ENCODE measurements at regions not wholly inside any gene's neighbourhood (a gene's known extent, or its start where the extent isn't known, plus 50 kb on each side); places are given as distances from the start of the nearest gene placed in this dataset.
"Not testable (repeated sequence)": the region's sequence is repeated elsewhere in the genome, so short reads cannot be mapped to it uniquely, and the experiment has no call there.

GRCh38 chr7:17046666-17047065, 164.9 kb upstream of the AGR3 start:
- DNase-seq = no peak
- no peak for ATAC-seq

- ATAC-seq, DNase-seq: not testable (repeated sequence)
Measured at GRCh38 chr7:17053164-17053563, 171.4 kb upstream of the AGR3 start.

GRCh38 chr7:17054206-17054605, 172.4 kb upstream of the AGR3 start:
- ATAC-seq (no peak), DNase-seq (no peak)

- no peak for ATAC-seq
- no peak for DNase-seq
Measured at GRCh38 chr7:17054836-17055235, 173.1 kb upstream of the AGR3 start.

GRCh38 chr7:17055596-17055995, 173.8 kb upstream of the AGR3 start:
- DNase-seq = no peak
- ATAC-seq = no peak

- no peak for DNase-seq
- no peak for ATAC-seq
Measured at GRCh38 chr7:17056491-17057142, 174.8 kb upstream of the AGR3 start.

- DNase-seq (no peak), ATAC-seq (no peak)
Measured at GRCh38 chr7:17057143-17057509, 175.3 kb upstream of the AGR3 start.

- DNase-seq = no peak
Measured at GRCh38 chr7:17058568-17058967, 176.8 kb upstream of the AGR3 start.

GRCh38 chr7:17060051-17060450, 178.3 kb upstream of the AGR3 start:
- no peak for DNase-seq
- no peak for ATAC-seq

More at GRCh38 chr7:17058568-17058967, 176.8 kb upstream of the AGR3 start:
- no peak for ATAC-seq

GRCh38 chr7:17061443-17061842, 179.7 kb upstream of the AGR3 start:
- no peak for DNase-seq

GRCh38 chr7:17062151-17063044, 180.6 kb upstream of the AGR3 start:
- ATAC-seq (no peak), DNase-seq (no peak)

More at GRCh38 chr7:17061443-17061842, 179.7 kb upstream of the AGR3 start:
- no peak for ATAC-seq

- DNase-seq = no peak
- ATAC-seq = no peak
Measured at GRCh38 chr7:17063045-17063383, 181.2 kb upstream of the AGR3 start.

GRCh38 chr7:17067691-17068090, 185.9 kb upstream of the AGR3 start:
- no peak for ATAC-seq
- DNase-seq = no peak

GRCh38 chr7:17069146-17069545, 187.4 kb upstream of the AGR3 start:
- DNase-seq (no peak), ATAC-seq (peak; percentile 28)

- ATAC-seq = no peak
Measured at GRCh38 chr7:17070231-17070708, 188.5 kb upstream of the AGR3 start.

GRCh38 chr7:17071866-17072265, 190.1 kb upstream of the AGR3 start:
- DNase-seq (no peak), ATAC-seq (peak; percentile 36)

More at GRCh38 chr7:17070231-17070708, 188.5 kb upstream of the AGR3 start:
- DNase-seq = no peak

GRCh38 chr7:17075601-17076255, 193.9 kb upstream of the AGR3 start:
- no peak for ATAC-seq

GRCh38 chr7:17078298-17078697, 196.5 kb upstream of the AGR3 start:
- ATAC-seq = no peak
- DNase-seq = no peak

More at GRCh38 chr7:17075601-17076255, 193.9 kb upstream of the AGR3 start:
- DNase-seq = no peak

GRCh38 chr7:17083392-17084165, 201.8 kb upstream of the AGR3 start:
- no peak for DNase-seq
- ATAC-seq = no peak

- ATAC-seq = no peak
Measured at GRCh38 chr7:17084166-17084475, 202.3 kb upstream of the AGR3 start.

GRCh38 chr7:17085186-17085585, 203.4 kb upstream of the AGR3 start:
- DNase-seq (no peak), ATAC-seq (no peak)

More at GRCh38 chr7:17084166-17084475, 202.3 kb upstream of the AGR3 start:
- no peak for DNase-seq

GRCh38 chr7:17086403-17086802, 204.6 kb upstream of the AGR3 start:
- ATAC-seq (no peak), DNase-seq (no peak)
